GM19351 (cell line): ENCODE measurements at regions not wholly inside any gene's neighbourhood (a gene's known extent, or its start where the extent isn't known, plus 50 kb on each side); places are given as distances from the start of the nearest gene placed in this dataset.
"Not testable (repeated sequence)": the region's sequence is repeated elsewhere in the genome, so short reads cannot be mapped to it uniquely, and the experiment has no call there.

Experiments
- ATAC-seq: cut with Tn5 transposase; IDR thresholded peaks from one replicate; pipeline ENCODE4 v1.9.1; 2021; ENCODE audit warnings: mild to moderate bottlenecking, moderate library complexity; ENCODE audit not compliant: unreplicated experiment

DNA sequence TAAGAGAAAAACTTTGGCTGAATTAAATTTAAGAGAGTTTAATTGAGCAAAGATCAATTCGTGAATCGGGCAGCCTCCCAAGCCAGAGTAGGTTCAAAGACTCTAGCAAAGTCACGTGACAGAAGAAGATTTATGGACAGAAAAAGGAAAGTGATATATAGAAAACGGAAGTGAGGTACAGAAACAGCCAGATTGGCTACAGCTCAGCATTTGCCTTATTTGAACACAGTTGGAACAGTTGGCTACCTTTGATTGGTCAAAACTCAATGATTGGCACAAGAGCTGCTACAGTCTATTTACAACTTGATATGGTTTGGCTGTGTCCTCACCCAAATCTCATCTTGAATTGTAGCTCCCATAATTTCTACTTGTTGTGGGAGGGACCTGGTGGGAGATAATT is 102.6 kb downstream of the PLG start:
- no peak for ATAC-seq

DNA sequence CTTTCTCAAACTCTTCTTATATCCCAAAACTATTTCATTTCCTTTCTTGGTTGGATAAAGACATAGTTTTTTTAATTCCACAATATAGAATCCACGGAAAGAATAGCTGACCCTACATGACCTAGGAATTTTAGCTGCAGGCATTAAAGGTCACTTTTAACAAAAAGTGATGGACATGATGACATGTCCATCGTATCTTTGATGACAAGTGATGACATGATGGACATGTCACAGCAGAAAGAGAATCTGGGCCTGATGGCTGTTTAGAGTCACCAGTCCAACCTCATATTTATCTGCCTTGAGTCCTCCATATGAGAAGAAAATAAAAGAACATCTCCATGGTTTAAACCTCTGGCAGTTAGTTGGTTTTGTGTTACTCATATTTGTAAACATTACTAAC is 106.2 kb downstream of the PLG start:
- ATAC-seq = no peak

DNA sequence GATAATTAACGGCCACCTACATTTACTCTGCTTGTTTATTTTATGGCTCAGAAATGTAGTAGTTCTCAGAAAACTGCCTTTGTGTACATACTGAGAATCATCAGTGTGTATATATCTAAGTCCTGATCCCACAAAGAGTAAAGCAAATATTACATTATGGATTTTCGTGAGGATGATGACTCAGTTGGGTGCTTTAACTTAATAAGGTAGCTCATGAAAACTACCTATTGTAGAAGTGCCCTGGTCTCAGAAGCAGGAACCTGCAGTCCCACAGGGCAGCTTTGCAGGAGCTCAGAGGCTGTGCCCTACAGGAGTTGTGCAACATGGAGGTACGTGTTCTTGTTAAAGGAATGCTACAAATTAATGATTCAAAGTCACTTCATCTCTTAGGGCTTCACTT is 108.2 kb downstream of the PLG start:
- ATAC-seq = no peak

DNA sequence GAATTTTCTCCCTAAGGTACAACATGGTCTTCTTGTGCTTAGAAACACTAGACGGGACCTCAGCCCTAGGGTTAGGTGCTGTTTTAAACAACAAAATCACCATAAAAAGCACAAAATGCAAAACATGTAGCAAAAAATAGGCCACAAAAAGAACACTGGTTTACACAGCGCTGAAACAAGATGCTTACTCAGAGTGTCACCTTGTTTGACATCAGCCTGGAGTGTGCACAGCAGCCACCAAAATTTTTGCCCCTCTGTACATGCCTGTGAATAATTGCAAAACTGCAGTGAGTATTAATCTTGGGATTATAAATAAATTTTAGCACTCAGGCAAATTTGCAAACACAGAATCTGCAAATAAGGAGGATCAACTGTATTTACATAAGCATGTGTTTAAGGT is 110.1 kb downstream of the PLG start:
- ATAC-seq = no peak

DNA sequence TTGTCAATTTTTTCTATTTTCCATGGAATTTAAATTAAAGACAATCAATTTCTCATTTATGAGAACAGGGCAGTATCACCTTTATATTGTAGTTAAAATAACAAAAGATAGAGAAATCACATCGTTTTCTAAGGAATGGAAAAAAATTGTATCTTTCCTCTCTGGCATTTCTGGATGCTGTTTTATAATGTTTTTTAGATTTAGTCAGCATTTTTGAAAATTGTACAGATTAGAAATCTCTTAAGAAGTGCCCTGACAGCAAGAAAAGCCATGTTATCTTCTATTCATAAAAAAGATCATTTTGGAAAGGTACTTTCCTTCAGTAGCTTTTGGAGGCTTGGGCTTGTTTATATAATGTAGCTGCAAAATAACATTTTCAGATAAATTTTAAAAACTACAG is 116.9 kb downstream of the PLG start:
- no peak for ATAC-seq

DNA sequence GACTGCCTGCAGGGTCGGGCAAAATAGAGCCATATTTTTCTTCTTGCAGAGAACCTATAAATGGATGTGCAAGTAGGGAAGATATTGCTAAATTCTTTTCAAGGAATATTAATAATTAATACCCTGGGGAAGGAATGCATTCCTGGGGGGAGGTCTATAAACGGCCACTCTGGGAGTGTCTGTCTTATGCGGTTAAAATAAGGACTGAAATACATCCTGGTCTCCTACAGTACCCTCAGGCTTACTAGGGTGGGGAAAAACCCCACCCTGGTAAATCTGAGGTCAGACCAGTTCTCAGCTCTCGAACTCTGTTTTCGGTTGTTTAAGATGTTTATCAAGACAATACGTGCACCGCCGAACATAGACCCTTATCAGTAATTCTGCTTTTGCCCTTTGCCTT is 118.6 kb downstream of the PLG start:
- ATAC-seq = not testable (repeated sequence)

DNA sequence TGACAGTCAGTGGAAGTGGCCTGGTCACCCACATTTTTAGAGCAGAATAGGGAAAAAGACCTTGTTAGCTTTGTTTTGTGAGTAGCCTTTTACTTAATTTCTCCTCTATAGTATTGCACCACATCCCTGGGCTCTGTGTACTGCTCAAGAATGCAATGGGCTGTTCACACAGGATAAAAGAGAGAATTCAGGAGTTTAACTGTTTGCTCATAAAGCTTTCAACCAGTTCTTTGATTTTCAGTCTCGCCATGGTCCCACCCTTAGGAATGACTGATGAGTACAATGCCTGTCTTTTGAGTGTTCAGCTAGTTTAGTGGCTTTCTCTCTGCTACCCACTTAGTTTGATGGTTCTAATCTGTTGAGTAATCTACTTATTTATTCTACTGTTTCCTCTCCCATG is 129.7 kb downstream of the PLG start:
- ATAC-seq = no peak

DNA sequence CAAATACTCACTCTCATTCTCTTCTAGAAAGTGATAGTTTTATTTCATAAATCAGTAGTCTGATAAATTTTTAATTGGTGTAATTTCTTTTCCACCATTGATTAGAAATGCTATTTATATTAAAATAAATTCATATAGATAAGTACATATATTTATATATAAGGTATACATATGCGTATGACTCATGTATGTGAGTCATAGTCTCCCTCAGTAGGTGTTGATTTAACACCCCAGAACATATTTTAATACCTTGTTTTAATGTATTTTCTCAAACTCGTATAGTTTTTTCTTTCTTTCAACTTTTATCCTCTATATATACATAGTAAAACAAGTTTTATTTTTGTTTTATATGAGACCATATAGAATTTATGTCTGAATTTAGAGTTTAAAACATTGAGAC is 130.4 kb downstream of the PLG start:
- ATAC-seq = no peak

DNA sequence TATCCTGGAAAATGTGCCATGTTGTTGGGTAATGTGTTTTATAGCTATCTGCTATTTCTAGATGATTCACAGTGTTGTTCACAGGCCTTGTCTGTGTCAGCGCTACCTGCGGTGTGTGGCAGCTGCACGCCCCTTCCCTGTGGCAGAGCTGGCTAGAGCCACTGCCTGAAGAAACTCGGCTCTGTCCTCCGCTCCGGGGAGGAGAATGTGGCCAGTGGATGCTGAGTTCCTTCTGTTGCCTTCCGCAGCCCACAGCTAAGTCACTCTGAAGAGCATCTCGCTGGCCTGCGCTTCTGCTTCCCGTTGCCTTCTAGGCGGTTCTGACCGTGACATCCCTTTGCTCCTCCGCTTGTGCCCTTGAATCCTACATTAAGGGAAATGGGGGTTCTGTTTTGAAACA is 135.1 kb downstream of the PLG start:
- no peak for ATAC-seq

DNA sequence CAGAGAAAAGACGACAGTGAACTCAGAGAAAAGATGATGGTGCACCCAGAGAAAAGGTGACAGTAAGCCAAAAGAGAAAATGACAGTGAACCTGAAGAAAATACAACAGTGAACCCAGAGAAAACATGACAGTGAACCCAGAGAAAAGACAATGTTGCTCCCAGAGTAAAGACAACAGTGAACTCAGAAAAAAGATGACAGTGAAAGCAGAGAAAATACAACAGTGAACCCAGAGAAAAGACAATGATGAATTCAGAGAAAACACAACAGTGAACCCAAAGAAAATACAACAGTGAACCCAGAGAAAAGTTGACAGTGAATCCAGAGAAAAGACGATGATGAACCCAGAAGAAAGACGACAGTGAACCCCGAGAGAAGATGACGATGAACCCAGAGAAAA is 140.5 kb upstream of the MAP3K4 start:
- no peak for ATAC-seq

DNA sequence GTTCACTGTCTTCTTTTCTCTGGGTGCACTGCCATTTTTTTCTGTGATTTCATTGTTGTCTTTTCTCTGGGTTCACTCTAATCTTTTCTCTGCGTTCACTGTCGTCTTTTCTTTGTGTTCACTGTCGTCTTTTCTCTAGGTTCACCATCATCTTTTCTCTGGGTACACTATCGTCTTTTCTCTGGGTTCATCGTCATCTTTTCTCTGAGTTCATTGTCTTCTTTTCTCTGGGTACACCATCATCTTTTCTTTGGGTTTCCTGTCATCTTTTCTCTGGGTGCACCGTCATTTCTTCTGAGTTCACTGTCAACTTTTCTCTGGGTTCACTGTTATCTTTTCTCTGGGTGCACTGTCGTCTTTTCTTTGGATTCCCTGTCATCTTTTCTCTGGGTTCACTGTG is 137.6 kb upstream of the MAP3K4 start:
- no peak for ATAC-seq

DNA sequence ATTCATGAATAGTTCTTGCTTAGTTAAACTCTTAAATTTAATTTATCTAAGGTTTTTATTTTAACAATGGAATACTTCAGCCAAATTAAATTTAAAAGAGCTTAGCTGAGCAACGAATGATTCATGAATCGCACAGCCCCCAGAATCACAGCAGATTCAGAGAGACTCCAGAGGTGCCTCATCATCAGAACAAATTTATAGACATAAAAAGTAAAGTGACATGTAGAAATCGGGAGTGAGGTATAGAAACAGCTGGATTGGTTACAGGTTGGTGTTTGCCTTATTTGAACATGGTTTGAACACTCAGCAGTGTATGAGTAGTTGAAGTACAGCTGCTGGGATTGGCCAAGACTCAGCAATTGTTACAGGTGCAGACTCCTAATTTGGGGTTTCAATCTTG is 132.7 kb upstream of the MAP3K4 start:
- ATAC-seq = no peak

DNA sequence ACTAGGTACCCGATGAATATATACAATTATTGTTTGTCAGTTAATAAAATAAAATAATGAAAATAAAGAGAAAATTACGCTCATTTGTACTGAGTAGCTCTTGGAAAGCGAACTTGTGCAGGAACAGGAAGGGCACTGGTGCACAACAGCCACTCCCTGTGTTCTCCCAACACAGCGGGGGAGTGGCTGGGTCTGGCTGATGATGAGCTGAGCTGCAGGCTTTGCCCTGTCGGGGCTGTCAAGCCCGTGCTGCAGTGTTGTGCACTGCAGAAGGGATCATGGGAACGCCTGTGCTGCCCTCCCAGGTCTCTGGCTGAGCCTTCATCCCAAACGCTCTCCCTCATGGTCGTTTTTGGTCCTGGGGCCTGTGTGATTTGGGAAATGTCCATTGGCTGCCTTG is 131.7 kb upstream of the MAP3K4 start:
- ATAC-seq = no peak

DNA sequence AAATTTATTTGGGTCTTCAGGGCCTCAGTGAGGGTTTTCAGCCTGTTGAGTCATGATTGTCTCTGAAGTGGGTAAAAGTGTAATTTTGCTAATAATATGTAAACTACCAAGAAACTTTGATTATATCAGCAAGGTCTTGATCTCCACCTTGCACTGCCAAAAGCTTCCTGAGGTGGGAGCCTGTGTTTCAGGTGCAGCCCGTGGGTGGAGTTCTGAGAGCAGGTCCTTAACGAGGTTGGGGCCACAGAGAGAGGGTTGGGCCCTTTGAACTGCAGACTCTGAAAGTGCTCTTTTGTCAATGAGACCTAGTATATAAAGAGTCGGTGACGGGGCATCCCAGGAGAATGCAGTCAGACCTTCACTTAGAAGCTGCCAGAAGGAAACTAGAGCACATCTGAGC is 129.7 kb upstream of the MAP3K4 start:
- no peak for ATAC-seq

DNA sequence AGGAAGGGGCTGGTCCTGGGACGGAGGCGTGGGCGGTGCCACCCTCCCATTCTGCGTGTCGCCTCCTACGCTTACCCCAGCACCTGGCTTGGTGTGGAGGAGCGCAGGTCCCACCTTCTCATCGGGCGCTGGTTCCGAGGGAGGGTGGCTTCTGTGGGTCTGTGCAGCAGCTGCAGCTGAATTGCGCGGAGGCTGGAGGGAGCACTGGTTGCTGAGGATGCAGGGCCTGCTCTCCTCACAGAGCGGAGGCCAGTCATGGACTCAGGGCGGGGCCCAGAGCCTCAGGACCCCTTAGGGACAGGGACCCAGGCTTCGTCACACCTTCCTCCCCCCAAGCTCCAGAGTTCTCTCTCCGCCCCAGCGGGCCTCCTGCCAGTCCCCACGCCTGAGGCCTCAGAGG is 127.8 kb upstream of the MAP3K4 start:
- no peak for ATAC-seq

DNA sequence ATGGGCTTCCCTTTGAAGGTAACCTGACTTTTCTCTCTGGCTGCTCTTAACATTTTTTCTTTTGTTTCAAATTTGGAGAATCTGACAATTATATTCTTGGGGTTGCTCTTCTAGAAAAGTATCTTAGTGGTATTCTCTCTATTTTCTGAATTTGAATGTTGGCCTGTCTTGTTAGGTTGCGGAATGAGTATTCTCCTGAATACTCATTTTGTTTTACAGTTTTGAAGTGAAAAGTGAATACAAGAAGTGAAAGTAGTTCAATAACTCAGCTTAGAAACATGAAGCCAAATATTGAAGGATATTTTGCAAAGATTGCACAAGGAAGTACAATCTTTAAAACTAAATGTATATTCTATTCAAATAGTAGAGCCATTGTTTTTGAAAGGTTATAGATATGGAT is 120.2 kb upstream of the MAP3K4 start:
- ATAC-seq = peak; percentile 96

DNA sequence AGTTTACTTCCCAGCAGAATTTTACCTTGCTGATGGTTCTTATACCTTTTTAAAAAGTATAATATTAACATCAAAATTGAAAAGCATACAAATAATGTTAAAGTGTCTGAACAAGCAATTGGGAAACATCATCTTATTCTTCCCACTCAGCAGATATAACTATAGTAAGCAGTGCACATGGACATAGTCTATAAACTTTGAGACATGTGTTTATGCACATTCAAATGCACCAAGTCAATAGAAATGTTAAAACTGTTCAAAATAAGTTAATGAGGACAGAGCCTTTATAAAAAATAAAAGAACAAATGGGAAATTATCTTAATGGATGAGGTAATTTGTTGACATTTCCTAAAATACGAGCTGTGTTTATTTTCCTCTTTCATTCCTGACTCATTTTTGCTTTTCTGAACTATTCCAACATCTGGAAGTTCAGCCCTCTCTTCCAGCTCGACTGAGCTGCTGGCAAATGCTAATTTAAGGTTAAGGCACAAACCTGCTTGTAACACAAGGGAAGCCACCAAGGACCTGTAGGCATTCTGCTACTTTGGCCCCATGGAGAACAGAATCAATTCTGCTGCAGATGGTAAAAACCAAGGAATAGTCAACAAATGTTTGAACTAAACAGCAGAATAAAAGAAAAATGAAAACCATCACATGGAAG is 110.3 kb upstream of the MAP3K4 start:
- no peak for ATAC-seq

DNA sequence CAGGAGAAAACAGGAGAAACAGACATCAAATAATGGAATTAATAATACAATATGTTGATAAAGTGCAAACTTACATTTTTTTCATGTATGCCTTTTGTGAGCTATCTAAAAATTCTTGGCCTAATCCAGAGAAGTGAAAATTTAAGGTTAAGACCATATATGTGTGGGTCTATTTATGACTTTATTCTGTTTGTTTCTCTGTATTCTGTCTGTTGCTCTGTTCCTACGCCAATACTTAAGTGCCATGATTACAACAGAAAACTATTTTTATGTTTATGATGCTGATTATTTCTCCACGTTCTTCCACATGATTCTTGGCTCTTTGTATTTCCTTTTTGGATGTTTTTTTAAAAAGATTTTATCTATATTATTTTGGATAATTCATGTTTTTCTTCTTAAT is 109.6 kb upstream of the MAP3K4 start:
- no peak for ATAC-seq

DNA sequence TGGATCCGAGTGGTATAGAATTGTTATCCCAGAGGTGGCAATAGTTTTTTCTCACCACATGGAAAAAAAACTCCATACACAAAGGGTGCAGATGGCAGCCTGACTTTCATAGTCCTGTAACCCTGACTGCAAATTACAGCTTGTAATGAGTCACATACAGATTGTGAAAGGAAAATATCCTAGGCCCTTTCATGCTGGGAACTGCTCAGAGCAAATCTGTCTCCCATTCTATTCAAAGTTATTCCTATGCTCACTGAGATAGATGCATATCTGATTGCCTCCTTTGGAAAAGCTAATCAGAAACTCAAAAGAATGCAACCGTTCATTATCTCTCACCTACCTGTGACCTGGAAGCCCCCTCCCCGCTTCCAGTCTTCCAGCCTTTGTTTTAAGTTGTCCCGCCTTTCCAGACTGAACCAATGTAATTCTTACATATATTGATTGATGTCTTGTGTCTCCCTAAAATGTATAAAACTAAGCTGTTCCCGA is 108.7 kb upstream of the MAP3K4 start:
- no peak for ATAC-seq

DNA sequence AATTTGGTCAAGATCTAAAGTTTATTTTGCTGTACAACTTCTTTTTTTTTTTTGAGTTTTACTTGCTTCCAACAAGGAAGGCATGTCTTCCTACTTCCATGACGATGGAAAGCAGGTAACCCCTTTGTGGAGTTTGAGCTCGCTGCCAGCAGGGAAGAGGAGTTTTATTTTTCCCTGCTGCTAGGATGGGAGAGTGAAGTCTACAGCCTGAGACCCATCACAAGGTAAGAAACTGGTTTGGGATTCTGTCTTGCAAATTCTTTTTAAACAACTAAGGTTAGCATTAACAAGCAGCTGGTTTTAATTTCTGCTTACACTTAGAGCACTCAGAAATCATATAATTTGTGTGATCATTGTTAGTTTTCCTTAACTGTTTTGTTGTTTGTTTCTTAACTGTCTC is 108.0 kb upstream of the MAP3K4 start:
- no peak for ATAC-seq

DNA sequence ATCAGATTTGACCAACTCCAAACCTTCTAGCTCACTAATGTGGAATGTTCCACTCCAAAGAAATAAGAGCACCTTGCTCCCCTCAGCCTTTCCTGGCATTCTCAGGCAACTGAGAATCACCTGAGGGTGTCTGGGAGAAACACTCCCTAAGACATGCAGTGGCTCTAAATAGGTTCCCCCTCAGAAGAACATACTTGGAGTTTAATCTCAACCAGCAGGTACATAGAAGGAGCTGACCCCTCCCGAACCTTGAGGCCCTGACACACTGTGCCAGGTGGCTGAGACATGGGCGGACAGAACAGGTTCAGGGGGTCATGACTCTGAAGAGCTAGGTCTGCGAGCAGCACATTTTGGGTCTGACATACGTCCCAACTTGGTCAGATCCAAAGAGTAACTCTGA is 107.6 kb upstream of the MAP3K4 start:
- ATAC-seq = no peak

DNA sequence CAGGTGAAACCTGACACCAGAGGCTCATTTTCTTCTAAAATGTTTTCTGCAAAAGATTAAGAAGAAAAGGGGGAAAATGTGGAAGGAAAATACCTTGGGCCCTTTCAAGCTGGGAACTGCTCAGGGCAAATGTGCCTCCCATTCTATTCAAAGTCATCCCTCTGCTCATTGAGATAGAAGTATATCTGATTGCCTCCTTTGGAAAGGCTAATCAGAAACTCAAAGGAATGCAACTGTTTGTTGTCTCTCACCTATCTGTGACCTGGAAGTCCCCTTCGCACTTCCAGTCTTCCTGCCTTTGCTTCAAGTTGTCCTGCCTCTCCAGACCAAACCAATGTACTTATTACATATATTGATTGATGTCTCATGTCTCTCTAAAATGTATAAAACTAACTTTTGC is 102.4 kb upstream of the MAP3K4 start:
- not testable (repeated sequence) for ATAC-seq

DNA sequence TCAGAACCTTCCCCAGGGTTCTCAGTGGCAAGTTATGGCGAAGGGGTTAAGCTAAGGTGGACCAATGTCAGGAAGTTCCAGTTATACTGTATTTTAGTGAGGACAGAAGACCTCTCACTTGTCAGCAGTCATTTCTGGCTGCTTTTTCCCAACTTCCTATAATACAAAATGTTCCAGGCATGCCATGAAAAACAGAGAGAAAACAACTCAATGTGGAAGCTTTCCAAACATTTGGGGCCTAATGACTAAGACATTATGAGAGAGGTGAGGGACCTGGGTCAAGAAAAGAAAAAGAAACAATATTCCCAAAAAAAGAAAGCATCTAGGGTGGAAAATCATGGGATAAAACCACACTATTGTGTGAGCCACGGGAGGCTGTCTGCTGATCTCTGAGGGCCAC is 99.9 kb upstream of the MAP3K4 start:
- ATAC-seq = no peak
